Embryonic facial prominence (tissue), 1 donor: ENCODE measurements at regions not wholly inside any gene's neighbourhood (a gene's known extent, or its start where the extent isn't known, plus 50 kb on each side); places are given as distances from the start of the nearest gene placed in this dataset.
"Not testable (repeated sequence)": the region's sequence is repeated elsewhere in the genome, so short reads cannot be mapped to it uniquely, and the experiment has no call there.

ENCODE experiments used
- DNase-seq: peaks from one replicate; pipeline ENCODE4 v3.0.0-alpha.2; 2016; ENCODE audit errors: extremely low spot score

GRCh38 chr14:89660625-89661233 is 243.7 kb upstream of the FOXN3 start:
- not testable (repeated sequence) for DNase-seq

- peak; percentile 10 for DNase-seq
These were observed 243.1 kb upstream of the FOXN3 start for GRCh38 chr14:89660166-89660565.

- DNase-seq = no peak
These were observed 242.1 kb upstream of the FOXN3 start for GRCh38 chr14:89658977-89659670.

GRCh38 chr14:89657014-89657413 is 240.0 kb upstream of the FOXN3 start:
- DNase-seq = no peak

- no peak for DNase-seq
These were observed 238.0 kb upstream of the FOXN3 start for GRCh38 chr14:89654998-89655397.

- no peak for DNase-seq
These were observed 235.3 kb upstream of the FOXN3 start for GRCh38 chr14:89652352-89652751.

GRCh38 chr14:89651805-89652204 is 234.8 kb upstream of the FOXN3 start:
- DNase-seq = no peak

- no peak for DNase-seq
These were observed 233.3 kb upstream of the FOXN3 start for GRCh38 chr14:89650077-89650978.

- DNase-seq = no peak
These were observed 232.5 kb upstream of the FOXN3 start for GRCh38 chr14:89649451-89650075.

- DNase-seq = no peak
These were observed 231.9 kb upstream of the FOXN3 start for GRCh38 chr14:89648924-89649323.

- no peak for DNase-seq
These were observed 231.5 kb upstream of the FOXN3 start for GRCh38 chr14:89648510-89648909.

- DNase-seq = no peak
These were observed 229.9 kb upstream of the FOXN3 start for GRCh38 chr14:89646971-89647370.

GRCh38 chr14:89644641-89645040 is 227.6 kb upstream of the FOXN3 start:
- no peak for DNase-seq

GRCh38 chr14:89641495-89642175 is 224.6 kb upstream of the FOXN3 start:
- DNase-seq = no peak

- DNase-seq = no peak
These were observed 223.1 kb upstream of the FOXN3 start for GRCh38 chr14:89640141-89640540.

GRCh38 chr14:89639687-89640086 is 222.7 kb upstream of the FOXN3 start:
- no peak for DNase-seq

- DNase-seq = no peak
These were observed 221.9 kb upstream of the FOXN3 start for GRCh38 chr14:89638891-89639290.

GRCh38 chr14:89637581-89637980 is 220.5 kb upstream of the FOXN3 start:
- DNase-seq = no peak

- DNase-seq = no peak
These were observed 218.6 kb upstream of the FOXN3 start for GRCh38 chr14:89635615-89636014.

GRCh38 chr14:89634037-89634436 is 217.0 kb upstream of the FOXN3 start:
- DNase-seq = no peak

GRCh38 chr14:89630101-89630829 is 213.2 kb upstream of the FOXN3 start:
- DNase-seq = no peak
